ENCODE measurements at regions not wholly inside any gene's neighbourhood (a gene's known extent, or its start where the extent isn't known, plus 50 kb on each side); places are given as distances from the start of the nearest gene placed in this dataset.
A peak's percentile ranks its signal among the peaks of the same experiment; 100 is the strongest.

GRCh38 chr2:207394812-207395534 is 134.8 kb upstream of the CREB1 start:
- no peaks in the 10 kb centered on the region for H3K36me3 ChIP-seq (ENCODE audit: insufficient read depth, low read length)
- H2AFZ ChIP-seq (ENCODE audit: low read depth, low read length), result no peak overlapping the region
- no peaks in the 10 kb centered on the region for H3K27me3 ChIP-seq (ENCODE audit: insufficient read depth, low read length)
- H3K4me3 ChIP-seq (ENCODE audit: low read length), result no peak overlapping the region
- peaks cover 1% of the 10 kb centered on the region for H3K9me3 ChIP-seq (ENCODE audit: low read length)
- H3K4me1 ChIP-seq (ENCODE audit: insufficient read depth, low read length), result peaks cover 5% of the 10 kb centered on the region

DNA sequence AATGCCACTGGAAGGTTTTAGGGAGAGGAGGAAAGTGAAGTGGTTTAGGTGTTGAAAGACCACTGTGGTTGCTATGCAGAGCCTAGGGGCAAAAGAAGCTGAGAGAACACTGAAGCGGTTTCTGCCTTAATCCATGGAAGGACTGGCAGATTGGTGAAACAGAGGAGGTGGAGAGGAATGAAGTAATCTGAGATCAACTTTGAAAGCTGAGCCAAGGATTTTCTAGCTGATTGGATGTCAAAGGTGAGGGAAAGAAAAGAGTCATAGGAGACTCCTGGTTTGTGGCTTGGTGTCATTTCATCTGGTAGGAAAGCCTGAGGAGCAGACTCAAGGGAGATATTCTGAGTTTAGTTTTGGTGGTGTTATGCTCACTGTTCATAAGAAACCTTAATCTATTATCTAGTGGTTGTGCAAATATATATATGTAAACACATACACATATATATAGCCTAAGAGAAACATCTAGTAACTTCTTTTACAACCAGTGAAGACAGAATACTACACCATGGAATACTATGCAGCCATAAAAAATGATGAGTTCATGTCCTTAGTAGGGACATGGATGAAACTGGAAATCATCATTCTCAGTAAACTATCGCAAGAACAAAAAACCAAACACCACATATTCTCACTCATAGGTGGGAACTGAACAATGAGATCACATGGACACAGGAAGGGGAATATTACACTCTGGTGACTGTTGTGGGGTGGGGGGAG is 134.1 kb upstream of the CREB1 start:
- Histone ChIP-seq H3K36me3 (ENCODE audit: insufficient read depth, low read length) (no peaks in the 10 kb centered on the region), H3K27me3 (ENCODE audit: insufficient read depth, low read length) (no peaks in the 10 kb centered on the region), H3K4me3 (ENCODE audit: low read length) (no peak overlapping the region), H2AFZ (ENCODE audit: low read depth, low read length) (no peak overlapping the region), H3K9me3 (ENCODE audit: low read length) (peaks cover 1% of the 10 kb centered on the region), H3K4me1 (ENCODE audit: insufficient read depth, low read length) (peaks cover 5% of the 10 kb centered on the region)

- no peak overlapping the region for H3K4me3 ChIP-seq (ENCODE audit: low read length)
- H3K4me1 ChIP-seq (ENCODE audit: insufficient read depth, low read length), result peaks cover 5% of the 10 kb centered on the region
- H3K36me3 ChIP-seq (ENCODE audit: insufficient read depth, low read length), result no peaks in the 10 kb centered on the region
- no peaks in the 10 kb centered on the region for H3K9me3 ChIP-seq (ENCODE audit: low read length)
- H2AFZ ChIP-seq (ENCODE audit: low read depth, low read length), result no peak overlapping the region
- H3K27me3 ChIP-seq (ENCODE audit: insufficient read depth, low read length), result no peaks in the 10 kb centered on the region
These were observed 131.7 kb upstream of the CREB1 start for GRCh38 chr2:207397917-207398655.

GRCh38 chr2:207399301-207399700 is 130.5 kb upstream of the CREB1 start:
- no peak overlapping the region for H3K4me3 ChIP-seq (ENCODE audit: low read length)
- H3K4me1 ChIP-seq (ENCODE audit: insufficient read depth, low read length), result peaks cover 5% of the 10 kb centered on the region
- H2AFZ ChIP-seq (ENCODE audit: low read depth, low read length), result no peak overlapping the region
- H3K27me3 ChIP-seq (ENCODE audit: insufficient read depth, low read length), result no peaks in the 10 kb centered on the region
- no peaks in the 10 kb centered on the region for H3K36me3 ChIP-seq (ENCODE audit: insufficient read depth, low read length)
- H3K9me3 ChIP-seq (ENCODE audit: low read length), result no peaks in the 10 kb centered on the region

GRCh38 chr2:207401338-207401737 is 128.4 kb upstream of the CREB1 start:
- H3K27me3 ChIP-seq (ENCODE audit: insufficient read depth, low read length), result no peaks in the 10 kb centered on the region
- peaks cover 5% of the 10 kb centered on the region for H3K4me1 ChIP-seq (ENCODE audit: insufficient read depth, low read length)
- H3K9me3 ChIP-seq (ENCODE audit: low read length), result no peaks in the 10 kb centered on the region
- H3K36me3 ChIP-seq (ENCODE audit: insufficient read depth, low read length), result no peaks in the 10 kb centered on the region
- no peak overlapping the region for H3K4me3 ChIP-seq (ENCODE audit: low read length)
- no peak overlapping the region for H2AFZ ChIP-seq (ENCODE audit: low read depth, low read length)

DNA sequence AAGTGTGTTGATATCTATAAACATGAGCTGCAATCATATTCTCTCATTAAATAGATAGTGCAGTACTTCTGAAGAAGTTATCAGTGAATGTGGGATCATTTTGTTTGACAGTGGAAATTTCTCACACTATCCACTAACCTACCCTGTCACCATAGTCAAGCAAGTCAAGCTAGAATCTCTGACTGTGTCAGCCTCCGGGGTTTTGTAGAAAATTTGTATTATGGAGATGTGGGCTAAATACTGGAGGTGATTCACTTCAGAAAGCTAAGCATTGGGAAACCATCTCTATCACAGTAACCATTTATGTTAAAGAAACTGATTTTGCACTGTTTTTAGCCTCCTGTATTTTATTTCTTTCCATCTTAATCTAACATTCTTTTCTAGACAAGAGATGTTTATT is 126.6 kb upstream of the CREB1 start:
- Histone ChIP-seq H2AFZ (ENCODE audit: low read depth, low read length) (no peak overlapping the region), H3K36me3 (ENCODE audit: insufficient read depth, low read length) (no peaks in the 10 kb centered on the region), H3K4me3 (ENCODE audit: low read length) (no peak overlapping the region), H3K9me3 (ENCODE audit: low read length) (no peaks in the 10 kb centered on the region), H3K4me1 (ENCODE audit: insufficient read depth, low read length) (peaks cover 7% of the 10 kb centered on the region), H3K27me3 (ENCODE audit: insufficient read depth, low read length) (no peaks in the 10 kb centered on the region)

DNA sequence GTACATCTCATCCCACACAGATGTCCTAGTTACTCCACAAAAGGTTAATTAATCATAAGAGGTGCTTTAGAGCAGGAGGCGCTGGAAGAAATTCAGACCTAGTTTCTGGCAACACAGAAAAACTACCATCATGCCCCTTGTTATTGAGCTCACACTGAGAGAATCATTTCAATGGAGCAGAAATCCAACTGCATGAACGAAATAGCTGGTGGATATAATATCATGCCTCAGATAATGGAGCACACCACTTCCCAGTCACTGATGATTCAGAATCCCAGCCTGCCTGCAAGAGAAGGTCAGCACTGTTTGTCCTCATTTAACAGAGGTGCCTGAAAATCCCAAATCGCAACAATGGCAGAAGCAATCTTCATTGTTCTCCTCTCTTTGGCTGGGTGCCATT is 125.8 kb upstream of the CREB1 start:
- no peaks in the 10 kb centered on the region for H3K36me3 ChIP-seq (ENCODE audit: insufficient read depth, low read length)
- peaks cover 15% of the 10 kb centered on the region for H3K4me1 ChIP-seq (ENCODE audit: insufficient read depth, low read length)
- no peak overlapping the region for H3K4me3 ChIP-seq (ENCODE audit: low read length)
- no peaks in the 10 kb centered on the region for H3K9me3 ChIP-seq (ENCODE audit: low read length)
- no peaks in the 10 kb centered on the region for H3K27me3 ChIP-seq (ENCODE audit: insufficient read depth, low read length)
- no peak overlapping the region for H2AFZ ChIP-seq (ENCODE audit: low read depth, low read length)

GRCh38 chr2:207405150-207405549 is 124.6 kb upstream of the CREB1 start:
- Histone ChIP-seq H3K9me3 (ENCODE audit: low read length) (no peaks in the 10 kb centered on the region), H3K36me3 (ENCODE audit: insufficient read depth, low read length) (no peaks in the 10 kb centered on the region)

GRCh38 chr2:207408086-207408794 is 121.5 kb upstream of the CREB1 start:
- Histone ChIP-seq H3K27me3 (ENCODE audit: insufficient read depth, low read length) (no peaks in the 10 kb centered on the region), H2AFZ (ENCODE audit: low read depth, low read length) (peak overlapping the region; percentile 35), H3K36me3 (ENCODE audit: insufficient read depth, low read length) (no peaks in the 10 kb centered on the region), H3K9me3 (ENCODE audit: low read length) (no peaks in the 10 kb centered on the region), H3K4me1 (ENCODE audit: insufficient read depth, low read length) (peaks cover 21% of the 10 kb centered on the region), H3K4me3 (ENCODE audit: low read length) (no peak overlapping the region)

More at GRCh38 chr2:207405150-207405549, 124.6 kb upstream of the CREB1 start:
- Histone ChIP-seq H3K27me3 (ENCODE audit: insufficient read depth, low read length) (no peaks in the 10 kb centered on the region), H2AFZ (ENCODE audit: low read depth, low read length) (no peak overlapping the region), H3K4me3 (ENCODE audit: low read length) (no peak overlapping the region), H3K4me1 (ENCODE audit: insufficient read depth, low read length) (peaks cover 21% of the 10 kb centered on the region)

- peaks cover 21% of the 10 kb centered on the region for H3K4me1 ChIP-seq (ENCODE audit: insufficient read depth, low read length)
- H2AFZ ChIP-seq (ENCODE audit: low read depth, low read length), result peak overlapping the region; percentile 44
- no peaks in the 10 kb centered on the region for H3K9me3 ChIP-seq (ENCODE audit: low read length)
- H3K27me3 ChIP-seq (ENCODE audit: insufficient read depth, low read length), result no peaks in the 10 kb centered on the region
- H3K36me3 ChIP-seq (ENCODE audit: insufficient read depth, low read length), result no peaks in the 10 kb centered on the region
- no peak overlapping the region for H3K4me3 ChIP-seq (ENCODE audit: low read length)
These were observed 120.2 kb upstream of the CREB1 start for GRCh38 chr2:207409517-207409916.

GRCh38 chr2:207412787-207413310 is 116.9 kb upstream of the CREB1 start:
- no peaks in the 10 kb centered on the region for H3K9me3 ChIP-seq (ENCODE audit: low read length)

DNA sequence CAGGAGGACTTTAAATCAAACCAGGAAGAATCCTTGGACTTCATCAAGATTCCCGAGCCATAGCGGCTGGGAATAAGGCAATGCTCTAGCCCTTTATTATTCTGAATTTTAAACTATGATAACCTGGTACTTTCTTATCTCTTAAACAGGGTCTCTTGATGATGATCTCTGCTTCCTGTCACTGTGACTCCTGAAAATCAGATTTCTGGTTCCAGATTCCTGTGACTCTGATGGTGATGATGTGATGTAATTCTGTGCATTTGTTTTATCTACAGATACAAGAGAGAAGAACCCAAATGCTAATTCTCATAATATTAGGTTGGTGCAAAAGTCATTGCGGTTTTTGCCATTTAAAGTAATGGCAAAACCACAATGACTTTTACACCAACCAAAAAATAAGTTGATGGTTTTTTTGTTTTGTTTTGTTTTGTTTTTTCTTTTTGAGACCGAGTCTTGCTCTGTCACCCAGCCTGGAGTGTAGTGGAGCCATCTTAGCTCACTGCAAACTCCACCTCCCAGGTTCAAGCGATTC is 116.3 kb upstream of the CREB1 start:
- Histone ChIP-seq H3K4me3 (ENCODE audit: low read length) (no peak overlapping the region), H3K27me3 (ENCODE audit: insufficient read depth, low read length) (no peaks in the 10 kb centered on the region), H2AFZ (ENCODE audit: low read depth, low read length) (no peak overlapping the region), H3K4me1 (ENCODE audit: insufficient read depth, low read length) (peaks cover 11% of the 10 kb centered on the region), H3K36me3 (ENCODE audit: insufficient read depth, low read length) (no peaks in the 10 kb centered on the region), H3K9me3 (ENCODE audit: low read length) (no peaks in the 10 kb centered on the region)

More at GRCh38 chr2:207412787-207413310, 116.9 kb upstream of the CREB1 start:
- Histone ChIP-seq H3K36me3 (ENCODE audit: insufficient read depth, low read length) (no peaks in the 10 kb centered on the region), H3K27me3 (ENCODE audit: insufficient read depth, low read length) (no peaks in the 10 kb centered on the region), H3K4me1 (ENCODE audit: insufficient read depth, low read length) (peaks cover 17% of the 10 kb centered on the region), H2AFZ (ENCODE audit: low read depth, low read length) (no peak overlapping the region), H3K4me3 (ENCODE audit: low read length) (no peak overlapping the region)

Measured in neuron (in vitro differentiated cells).